ENCODE measurements at regions not wholly inside any gene's neighbourhood (a gene's known extent, or its start where the extent isn't known, plus 50 kb on each side); places are given as distances from the start of the nearest gene placed in this dataset.
A peak's percentile ranks its signal among the peaks of the same experiment; 100 is the strongest.

GRCh38 chr12:62078020-62078419 is 182.2 kb upstream of the USP15 start:
- no peak for DNase-seq

GRCh38 chr12:62082448-62082847 is 177.8 kb upstream of the USP15 start:
- DNase-seq: no peak

GRCh38 chr12:62098132-62098531 is 162.1 kb upstream of the USP15 start:
- no peak for DNase-seq

- no peak for DNase-seq
Observed at GRCh38 chr12:62103748-62104147, 156.5 kb upstream of the USP15 start.

GRCh38 chr12:62106547-62107185 is 153.5 kb upstream of the USP15 start:
- DNase-seq: no peak

GRCh38 chr12:62113366-62114011 is 146.7 kb upstream of the USP15 start:
- no peak for DNase-seq

GRCh38 chr12:62116986-62117385 is 143.2 kb upstream of the USP15 start:
- DNase-seq: no peak

- peak; percentile 46 for DNase-seq
Observed at GRCh38 chr12:62123721-62124203, 136.4 kb upstream of the USP15 start.

GRCh38 chr12:62127516-62127915 is 132.7 kb upstream of the USP15 start:
- DNase-seq: no peak

- no peak for DNase-seq
Observed at GRCh38 chr12:62128175-62128975, 131.8 kb upstream of the USP15 start.

GRCh38 chr12:62129291-62129690 is 130.9 kb upstream of the USP15 start:
- DNase-seq: no peak

- DNase-seq: no peak
Observed at GRCh38 chr12:62130402-62130801, 129.8 kb upstream of the USP15 start.

- no peak for DNase-seq
Observed at GRCh38 chr12:62130834-62131552, 129.2 kb upstream of the USP15 start.

- DNase-seq: no peak
Observed at GRCh38 chr12:62133440-62133839, 126.8 kb upstream of the USP15 start.

- DNase-seq: no peak
Observed at GRCh38 chr12:62135553-62136200, 124.5 kb upstream of the USP15 start.

- no peak for DNase-seq
Observed at GRCh38 chr12:62136496-62136895, 123.7 kb upstream of the USP15 start.

GRCh38 chr12:62138527-62138926 is 121.7 kb upstream of the USP15 start:
- no peak for DNase-seq

- DNase-seq: no peak
Observed at GRCh38 chr12:62146318-62146717, 113.9 kb upstream of the USP15 start.

- no peak for DNase-seq
Observed at GRCh38 chr12:62158013-62158412, 102.2 kb upstream of the USP15 start.

GRCh38 chr12:62158461-62159360 is 101.5 kb upstream of the USP15 start:
- no peak for DNase-seq

- DNase-seq: no peak
Observed at GRCh38 chr12:62162214-62162613, 98.0 kb upstream of the USP15 start.

GRCh38 chr12:62163368-62163767 is 96.8 kb upstream of the USP15 start:
- no peak for DNase-seq

All from activated CD4-positive, alpha-beta T cell treated with anti-CD3 and anti-CD28 coated beads, Interleukin-2, amount 50 U/mL, for 16 hours (primary cell).